HCT116 (cell line): ENCODE measurements at regions not wholly inside any gene's neighbourhood (a gene's known extent, or its start where the extent isn't known, plus 50 kb on each side); places are given as distances from the start of the nearest gene placed in this dataset.

Experiments used
- EZH2 ChIP-seq: fragments of 200-600 bp; sonication (generic); IDR thresholded peaks from 2 replicates; pipeline ENCODE4 v1.6.1; 2017; ENCODE audit warnings: antibody characterized with exemption, mixed run types
- POLR2A ChIP-seq: IDR thresholded peaks from 2 replicates; pipeline ENCODE4 v1.7.0; 2011; ENCODE audit warnings: borderline replicate concordance; ENCODE audit not compliant: insufficient read depth, insufficient read length; ENCODE audit errors: extremely low read depth
- POLR2AphosphoS5 ChIP-seq: IDR thresholded peaks from 2 replicates; pipeline ENCODE4 v1.6.1; 2011; ENCODE audit warnings: mild to moderate bottlenecking, low read depth, low read length, moderate library complexity
- SRF ChIP-seq: IDR thresholded peaks from 2 replicates; pipeline ENCODE4 v1.6.1; 2012; ENCODE audit warnings: low read depth
- ZFX ChIP-seq: fragments of 450-650 bp; IDR thresholded peaks from 2 replicates; pipeline ENCODE4 v1.6.1; 2017
- TF ChIP-seq, protein P1 (sequence below), 3 experiments: fragments of 200-600 bp in 1 of 3; sonication (generic) in 1 of 3; IDR thresholded peaks in 2 of 3; conservative IDR thresholded peaks in 1 of 3; 2 replicates each; pipeline ENCODE4 v1.5.1; 2012 to 2017; ENCODE audit warnings: low read depth in 2 of 3, low read length in 2 of 3, antibody characterized with exemption in 1 of 3, borderline replicate concordance in 1 of 3, control low read depth in 1 of 3, mild to moderate bottlenecking in 1 of 3, mixed read lengths in 1 of 3, mixed run types in 1 of 3, moderate library complexity in 1 of 3; ENCODE audit not compliant: insufficient read depth in 1 of 3
- TF ChIP-seq, protein P2 (sequence below): IDR thresholded peaks from 2 replicates; pipeline ENCODE4 v1.6.1; 2011; ENCODE audit warnings: mild to moderate bottlenecking, low read length, moderate library complexity; ENCODE audit not compliant: insufficient replicate concordance; ENCODE audit errors: extremely low read depth

- TF ChIP-seq, protein P1, sequence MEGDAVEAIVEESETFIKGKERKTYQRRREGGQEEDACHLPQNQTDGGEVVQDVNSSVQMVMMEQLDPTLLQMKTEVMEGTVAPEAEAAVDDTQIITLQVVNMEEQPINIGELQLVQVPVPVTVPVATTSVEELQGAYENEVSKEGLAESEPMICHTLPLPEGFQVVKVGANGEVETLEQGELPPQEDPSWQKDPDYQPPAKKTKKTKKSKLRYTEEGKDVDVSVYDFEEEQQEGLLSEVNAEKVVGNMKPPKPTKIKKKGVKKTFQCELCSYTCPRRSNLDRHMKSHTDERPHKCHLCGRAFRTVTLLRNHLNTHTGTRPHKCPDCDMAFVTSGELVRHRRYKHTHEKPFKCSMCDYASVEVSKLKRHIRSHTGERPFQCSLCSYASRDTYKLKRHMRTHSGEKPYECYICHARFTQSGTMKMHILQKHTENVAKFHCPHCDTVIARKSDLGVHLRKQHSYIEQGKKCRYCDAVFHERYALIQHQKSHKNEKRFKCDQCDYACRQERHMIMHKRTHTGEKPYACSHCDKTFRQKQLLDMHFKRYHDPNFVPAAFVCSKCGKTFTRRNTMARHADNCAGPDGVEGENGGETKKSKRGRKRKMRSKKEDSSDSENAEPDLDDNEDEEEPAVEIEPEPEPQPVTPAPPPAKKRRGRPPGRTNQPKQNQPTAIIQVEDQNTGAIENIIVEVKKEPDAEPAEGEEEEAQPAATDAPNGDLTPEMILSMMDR (IDR thresholded peaks at IDR 0.05 in 2 of 3, conservative IDR thresholded peaks at IDR 0.05 in 1 of 3; ENCODE audit: borderline replicate concordance in 1 of 3, insufficient read depth in 1 of 3, low read depth in 2 of 3, low read length in 2 of 3): no peak
- TF ChIP-seq POLR2A (no peak), ZFX (no peak), SRF (no peak), POLR2AphosphoS5 (no peak), EZH2 (no peak)
- TF ChIP-seq, protein P2, sequence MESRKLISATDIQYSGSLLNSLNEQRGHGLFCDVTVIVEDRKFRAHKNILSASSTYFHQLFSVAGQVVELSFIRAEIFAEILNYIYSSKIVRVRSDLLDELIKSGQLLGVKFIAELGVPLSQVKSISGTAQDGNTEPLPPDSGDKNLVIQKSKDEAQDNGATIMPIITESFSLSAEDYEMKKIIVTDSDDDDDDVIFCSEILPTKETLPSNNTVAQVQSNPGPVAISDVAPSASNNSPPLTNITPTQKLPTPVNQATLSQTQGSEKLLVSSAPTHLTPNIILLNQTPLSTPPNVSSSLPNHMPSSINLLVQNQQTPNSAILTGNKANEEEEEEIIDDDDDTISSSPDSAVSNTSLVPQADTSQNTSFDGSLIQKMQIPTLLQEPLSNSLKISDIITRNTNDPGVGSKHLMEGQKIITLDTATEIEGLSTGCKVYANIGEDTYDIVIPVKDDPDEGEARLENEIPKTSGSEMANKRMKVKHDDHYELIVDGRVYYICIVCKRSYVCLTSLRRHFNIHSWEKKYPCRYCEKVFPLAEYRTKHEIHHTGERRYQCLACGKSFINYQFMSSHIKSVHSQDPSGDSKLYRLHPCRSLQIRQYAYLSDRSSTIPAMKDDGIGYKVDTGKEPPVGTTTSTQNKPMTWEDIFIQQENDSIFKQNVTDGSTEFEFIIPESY: no peak
Measured at GRCh38 chr12:41930866-41931437, 213.7 kb downstream of the GXYLT1 start.
